ENCODE measurements at regions not wholly inside any gene's neighbourhood (a gene's known extent, or its start where the extent isn't known, plus 50 kb on each side); places are given as distances from the start of the nearest gene placed in this dataset.

DNA sequence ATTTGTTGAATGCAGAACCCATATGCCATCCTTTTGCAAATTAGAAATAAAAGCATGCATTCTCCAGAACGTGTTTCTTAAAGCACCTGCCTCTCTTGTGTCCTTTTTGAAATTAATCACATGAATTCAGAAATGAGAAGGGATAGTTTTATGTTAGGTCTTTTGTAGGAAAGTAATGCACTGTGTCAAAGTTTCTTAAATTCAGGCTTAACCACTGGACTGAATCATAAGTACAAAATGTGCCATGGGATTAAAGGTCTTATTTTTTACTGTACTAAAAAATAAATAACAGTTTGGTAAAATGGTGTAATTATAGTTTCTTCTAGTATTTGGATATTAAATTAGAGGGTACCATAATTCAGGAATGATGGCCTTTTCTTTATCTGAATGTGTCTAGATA, 290.1 kb upstream of the USP25 start:
- TF ChIP-seq EZH2phosphoT487 (IDR thresholded peaks at IDR 0.05; ENCODE audit: borderline replicate concordance, low read length) (no peak), EZH2 (IDR thresholded peaks at IDR 0.05; ENCODE audit: low read length, unreplicated experiment) (no peak)
- TF ChIP-seq, protein P1, sequence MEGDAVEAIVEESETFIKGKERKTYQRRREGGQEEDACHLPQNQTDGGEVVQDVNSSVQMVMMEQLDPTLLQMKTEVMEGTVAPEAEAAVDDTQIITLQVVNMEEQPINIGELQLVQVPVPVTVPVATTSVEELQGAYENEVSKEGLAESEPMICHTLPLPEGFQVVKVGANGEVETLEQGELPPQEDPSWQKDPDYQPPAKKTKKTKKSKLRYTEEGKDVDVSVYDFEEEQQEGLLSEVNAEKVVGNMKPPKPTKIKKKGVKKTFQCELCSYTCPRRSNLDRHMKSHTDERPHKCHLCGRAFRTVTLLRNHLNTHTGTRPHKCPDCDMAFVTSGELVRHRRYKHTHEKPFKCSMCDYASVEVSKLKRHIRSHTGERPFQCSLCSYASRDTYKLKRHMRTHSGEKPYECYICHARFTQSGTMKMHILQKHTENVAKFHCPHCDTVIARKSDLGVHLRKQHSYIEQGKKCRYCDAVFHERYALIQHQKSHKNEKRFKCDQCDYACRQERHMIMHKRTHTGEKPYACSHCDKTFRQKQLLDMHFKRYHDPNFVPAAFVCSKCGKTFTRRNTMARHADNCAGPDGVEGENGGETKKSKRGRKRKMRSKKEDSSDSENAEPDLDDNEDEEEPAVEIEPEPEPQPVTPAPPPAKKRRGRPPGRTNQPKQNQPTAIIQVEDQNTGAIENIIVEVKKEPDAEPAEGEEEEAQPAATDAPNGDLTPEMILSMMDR (conservative IDR thresholded peaks at IDR 0.05; ENCODE audit: low read depth, low read length), result no peak

All from PC-3 (cell line).